Smooth muscle cell (in vitro differentiated cells): ENCODE measurements at regions not wholly inside any gene's neighbourhood (a gene's known extent, or its start where the extent isn't known, plus 50 kb on each side); places are given as distances from the start of the nearest gene placed in this dataset.
"Not testable (repeated sequence)": the region's sequence is repeated elsewhere in the genome, so short reads cannot be mapped to it uniquely, and the experiment has no call there.

Experiments
- DNase-seq: peaks from one replicate; lab custom pipeline; 2025; ENCODE audit not compliant: unreplicated experiment; lab: John Stamatoyannopoulos, UW
- H2AFZ ChIP-seq: fragments of 200-600 bp; sonication (generic); 2 replicates; pipeline ENCODE4 v1.6.0; 2016; ENCODE audit warnings: antibody characterized with exemption, low read depth, mild to moderate bottlenecking
- H3F3A ChIP-seq: fragments of 200-600 bp; sonication (generic); 2 replicates; pipeline ENCODE4 v1.6.0; 2017; ENCODE audit warnings: antibody characterized with exemption, low read depth
- H3K27ac ChIP-seq: fragments of 200-600 bp; sonication (generic); 2 replicates; pipeline ENCODE4 v1.5.1; 2016; ENCODE audit warnings: low read depth, mild to moderate bottlenecking
- H3K27me3 ChIP-seq: fragments of 200-600 bp; sonication (generic); 2 replicates; pipeline ENCODE4 v1.6.1; 2016; ENCODE audit warnings: low read depth, mild to moderate bottlenecking
- H3K36me3 ChIP-seq: fragments of 200-600 bp; sonication (generic); 2 replicates; pipeline ENCODE4 v1.5.1; 2016; ENCODE audit warnings: low read depth
- H3K4me1 ChIP-seq: fragments of 200-600 bp; sonication (generic); 2 replicates; pipeline ENCODE4 v1.5.1; 2016; ENCODE audit warnings: low read depth
- H3K4me2 ChIP-seq: fragments of 200-600 bp; sonication (generic); 2 replicates; pipeline ENCODE4 v1.6.0; 2016; ENCODE audit warnings: mild to moderate bottlenecking
- H3K4me3 ChIP-seq: fragments of 200-600 bp; sonication (generic); 2 replicates; pipeline ENCODE4 v1.5.1; 2016; ENCODE audit warnings: mild to moderate bottlenecking
- H3K79me2 ChIP-seq: fragments of 200-600 bp; sonication (generic); 2 replicates; pipeline ENCODE4 v1.6.0; 2016; ENCODE audit warnings: low read depth, mild to moderate bottlenecking
- H3K9ac ChIP-seq: fragments of 200-600 bp; sonication (generic); 2 replicates; pipeline ENCODE4 v1.6.0; 2016; ENCODE audit warnings: low read depth
- H3K9me3 ChIP-seq: fragments of 200-600 bp; sonication (generic); replicated peaks from 2 replicates; pipeline ENCODE4 v1.5.1; 2016; ENCODE audit warnings: low read depth
- H4K20me1 ChIP-seq: fragments of 200-600 bp; sonication (generic); 2 replicates; pipeline ENCODE4 v1.6.0; 2016; ENCODE audit warnings: low read depth
- WGBS: methylation state at CpG from one replicate; pipeline ENCODE4 v1.1.7; 2016; ENCODE audit warnings: low lambda C conversion rate; 5-methylcytosine and 5-hydroxymethylcytosine counted together
- TF ChIP-seq, protein P1 (sequence below): fragments of 200-600 bp; sonication (generic); IDR thresholded peaks from 2 replicates; pipeline ENCODE4 v1.5.1; 2017; ENCODE audit warnings: borderline replicate concordance, mild to moderate bottlenecking, antibody characterized with exemption; ENCODE audit not compliant: insufficient read depth, poor library complexity, severe bottlenecking

DNA sequence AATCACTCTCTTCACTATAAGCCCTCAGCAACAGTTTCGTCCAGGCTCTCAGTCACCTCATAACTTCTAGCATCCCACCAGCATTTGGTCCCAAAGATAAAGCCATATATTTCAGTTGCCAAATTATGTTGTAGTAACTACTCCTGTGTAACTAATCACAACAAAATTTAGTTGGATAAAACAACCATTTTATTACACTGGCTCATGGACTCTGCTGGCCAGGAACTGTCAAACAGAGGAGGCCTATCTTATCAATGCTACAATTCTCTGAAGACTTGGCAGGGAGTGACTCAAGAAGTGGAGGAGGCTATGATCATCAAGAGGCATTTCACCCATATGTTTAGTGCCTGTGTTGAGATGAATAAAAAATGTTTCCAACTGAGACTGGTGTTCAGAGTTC is 1082.3 kb upstream of the GJE1 start:
- Histone ChIP-seq H3K4me3 (no peak overlapping the region), H3K27ac (no peak overlapping the region), H3K27me3 (no peaks in the 10 kb centered on the region), H3K9me3 (no peaks in the 10 kb centered on the region), H3F3A (no peaks in the 10 kb centered on the region), H2AFZ (no peak overlapping the region), H3K36me3 (no peaks in the 10 kb centered on the region), H3K4me2 (peak overlapping the region; percentile 6), H3K9ac (no peak overlapping the region), H4K20me1 (no peaks in the 10 kb centered on the region), H3K4me1 (no peaks in the 10 kb centered on the region), H3K79me2 (no peaks in the 10 kb centered on the region)
- 45% methylated on average over 1 of the region's 1 CpG for WGBS
- TF ChIP-seq, protein P1, sequence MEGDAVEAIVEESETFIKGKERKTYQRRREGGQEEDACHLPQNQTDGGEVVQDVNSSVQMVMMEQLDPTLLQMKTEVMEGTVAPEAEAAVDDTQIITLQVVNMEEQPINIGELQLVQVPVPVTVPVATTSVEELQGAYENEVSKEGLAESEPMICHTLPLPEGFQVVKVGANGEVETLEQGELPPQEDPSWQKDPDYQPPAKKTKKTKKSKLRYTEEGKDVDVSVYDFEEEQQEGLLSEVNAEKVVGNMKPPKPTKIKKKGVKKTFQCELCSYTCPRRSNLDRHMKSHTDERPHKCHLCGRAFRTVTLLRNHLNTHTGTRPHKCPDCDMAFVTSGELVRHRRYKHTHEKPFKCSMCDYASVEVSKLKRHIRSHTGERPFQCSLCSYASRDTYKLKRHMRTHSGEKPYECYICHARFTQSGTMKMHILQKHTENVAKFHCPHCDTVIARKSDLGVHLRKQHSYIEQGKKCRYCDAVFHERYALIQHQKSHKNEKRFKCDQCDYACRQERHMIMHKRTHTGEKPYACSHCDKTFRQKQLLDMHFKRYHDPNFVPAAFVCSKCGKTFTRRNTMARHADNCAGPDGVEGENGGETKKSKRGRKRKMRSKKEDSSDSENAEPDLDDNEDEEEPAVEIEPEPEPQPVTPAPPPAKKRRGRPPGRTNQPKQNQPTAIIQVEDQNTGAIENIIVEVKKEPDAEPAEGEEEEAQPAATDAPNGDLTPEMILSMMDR, result no peak
- DNase-seq, result no peak

DNA sequence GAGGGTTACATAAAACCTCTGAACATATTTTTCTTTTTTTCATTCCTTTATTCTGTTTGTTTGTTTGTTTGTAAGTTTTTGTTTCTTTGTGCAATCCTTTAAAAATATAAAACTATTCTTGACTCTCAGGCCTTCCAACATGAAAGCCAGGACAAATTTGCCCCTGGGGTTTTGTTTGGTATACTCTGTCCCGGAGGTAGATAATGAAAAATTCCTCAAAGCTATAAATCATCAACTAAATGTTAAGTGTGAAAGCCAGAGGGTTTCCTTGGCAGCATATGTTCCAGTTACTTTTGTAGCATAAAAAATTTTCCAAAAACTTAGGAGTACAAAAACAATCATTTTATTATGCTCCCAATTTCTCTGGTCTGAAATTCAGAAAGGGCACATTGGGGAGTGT is 1084.3 kb upstream of the GJE1 start:
- Histone ChIP-seq H4K20me1 (no peaks in the 10 kb centered on the region), H3K4me2 (no peak overlapping the region), H3K4me3 (no peak overlapping the region), H3K4me1 (no peaks in the 10 kb centered on the region), H3K36me3 (no peaks in the 10 kb centered on the region), H3F3A (no peaks in the 10 kb centered on the region), H3K9ac (no peak overlapping the region), H3K27ac (no peak overlapping the region), H3K27me3 (no peaks in the 10 kb centered on the region), H3K9me3 (no peaks in the 10 kb centered on the region), H2AFZ (no peak overlapping the region), H3K79me2 (no peaks in the 10 kb centered on the region)
- DNase-seq, result no peak
- 72% methylated on average over 1 of the region's 1 CpG for WGBS
- TF ChIP-seq, protein P1, result no peak

DNA sequence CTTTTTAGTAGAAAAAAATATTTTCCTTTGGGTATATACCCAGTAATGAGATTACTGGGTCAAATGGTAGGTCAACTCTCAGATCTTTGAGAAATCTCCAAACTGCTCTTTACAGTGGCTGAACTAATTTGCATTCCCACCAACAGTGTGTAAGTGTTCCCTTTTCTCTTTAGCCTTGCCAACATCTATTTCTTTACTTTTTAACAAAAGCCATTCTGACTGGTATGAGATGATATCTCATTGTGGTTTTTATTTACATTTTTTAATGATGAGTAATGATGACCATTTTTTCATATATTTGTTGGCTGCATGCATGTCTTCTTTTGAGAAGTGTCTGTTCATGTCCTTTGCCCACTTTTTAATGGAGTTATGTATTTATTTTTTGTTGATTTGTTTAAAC is 1086.2 kb upstream of the GJE1 start:
- H3K79me2 ChIP-seq, H3K9ac ChIP-seq, H3K4me2 ChIP-seq, H3F3A ChIP-seq, H3K27me3 ChIP-seq, H3K36me3 ChIP-seq, H3K9me3 ChIP-seq, H3K4me1 ChIP-seq, H2AFZ ChIP-seq, H3K4me3 ChIP-seq, DNase-seq, H4K20me1 ChIP-seq, H3K27ac ChIP-seq: not testable (repeated sequence)

DNA sequence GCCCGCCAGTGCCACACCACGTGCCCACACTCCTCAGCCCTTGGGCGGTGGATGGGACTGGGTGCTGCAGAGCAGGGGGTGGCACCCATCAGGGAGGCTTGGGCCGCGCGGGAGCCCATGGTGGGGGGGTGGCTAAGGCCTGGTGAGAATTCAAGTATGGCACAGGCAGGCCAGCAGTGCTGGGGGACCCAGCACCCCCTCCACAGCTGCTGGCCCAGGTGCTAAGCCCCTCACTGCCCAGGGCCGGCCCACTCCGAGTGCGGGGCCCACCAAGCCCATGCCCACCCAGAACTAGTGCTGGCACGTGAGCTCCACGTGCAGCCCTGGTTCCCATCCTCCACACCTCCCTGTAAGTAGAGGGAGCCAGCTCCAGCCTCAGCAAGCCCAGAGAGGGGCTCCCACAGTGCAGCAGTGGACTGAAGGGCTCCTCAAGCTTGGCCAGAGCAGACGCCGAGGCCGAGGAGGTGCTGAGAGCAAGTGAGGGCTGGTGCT is 1091.1 kb upstream of the GJE1 start:
- WGBS, result 91% methylated on average over 14 of the region's 14 CpGs
- H3K27ac ChIP-seq, result no peak overlapping the region
- H4K20me1 ChIP-seq, result no peaks in the 10 kb centered on the region
- H3K4me3 ChIP-seq, result no peak overlapping the region
- H3K4me1 ChIP-seq, result peaks cover 5% of the 10 kb centered on the region
- no peaks in the 10 kb centered on the region for H3K9me3 ChIP-seq
- H3K79me2 ChIP-seq, result no peaks in the 10 kb centered on the region
- no peaks in the 10 kb centered on the region for H3F3A ChIP-seq
- H3K4me2 ChIP-seq, result no peak overlapping the region
- DNase-seq, result no peak
- TF ChIP-seq, protein P1, result no peak
- no peak overlapping the region for H2AFZ ChIP-seq
- no peaks in the 10 kb centered on the region for H3K27me3 ChIP-seq
- no peak overlapping the region for H3K9ac ChIP-seq
- no peaks in the 10 kb centered on the region for H3K36me3 ChIP-seq
